BLaER1 (cell line): ENCODE measurements at regions not wholly inside any gene's neighbourhood (a gene's known extent, or its start where the extent isn't known, plus 50 kb on each side); places are given as distances from the start of the nearest gene placed in this dataset.

Source experiments
- H3K27ac ChIP-seq: shearing (Covaris generic); formaldehyde crosslinking; 2 replicates; pipeline ENCODE4 v1.8.1; 2022
- H3K27me3 ChIP-seq: shearing (Covaris generic); formaldehyde crosslinking; 2 replicates; pipeline ENCODE4 v1.8.1; 2022
- H3K36me3 ChIP-seq: shearing (Covaris generic); formaldehyde crosslinking; 2 replicates; pipeline ENCODE4 v1.8.1; 2022
- H3K4me1 ChIP-seq: shearing (Covaris generic); formaldehyde crosslinking; 2 replicates; pipeline ENCODE4 v1.8.1; 2022
- H3K4me2 ChIP-seq: shearing (Covaris generic); formaldehyde crosslinking; 2 replicates; pipeline ENCODE4 v1.8.1; 2022
- H3K4me3 ChIP-seq: shearing (Covaris generic); formaldehyde crosslinking; 2 replicates; pipeline ENCODE4 v1.8.1; 2022
- H3K9ac ChIP-seq: shearing (Covaris generic); formaldehyde crosslinking; 2 replicates; pipeline ENCODE4 v1.8.1; 2022
- H3K9me3 ChIP-seq: shearing (Covaris generic); formaldehyde crosslinking; 2 replicates; pipeline ENCODE4 v1.8.1; 2022
- H4K20me1 ChIP-seq: shearing (Covaris generic); formaldehyde crosslinking; 2 replicates; pipeline ENCODE4 v1.8.1; 2022
- Cebpa-rat ChIP-seq: shearing (Covaris generic); IDR thresholded peaks from 2 replicates; pipeline ENCODE4 v1.8.1; 2022

- Histone ChIP-seq H3K9me3 (no peaks in the 10 kb centered on the region), H3K4me1 (no peaks in the 10 kb centered on the region), H3K4me3 (no peak overlapping the region), H3K9ac (no peak overlapping the region), H3K36me3 (no peaks in the 10 kb centered on the region), H3K27ac (no peak overlapping the region), H3K27me3 (no peaks in the 10 kb centered on the region), H4K20me1 (no peaks in the 10 kb centered on the region), H3K4me2 (no peak overlapping the region)
- TF ChIP-seq Cebpa-rat, result no peak
Observed at GRCh38 chr5:34564710-34565235, 91.4 kb upstream of the RAI14 start.

GRCh38 chr5:34570143-34570542 is 86.0 kb upstream of the RAI14 start:
- H3K27ac ChIP-seq, result no peak overlapping the region
- H3K9ac ChIP-seq, result no peak overlapping the region
- no peak overlapping the region for H3K4me2 ChIP-seq
- no peaks in the 10 kb centered on the region for H3K27me3 ChIP-seq
- TF ChIP-seq Cebpa-rat, result no peak
- H3K9me3 ChIP-seq, result no peaks in the 10 kb centered on the region
- peaks cover 16% of the 10 kb centered on the region for H3K4me1 ChIP-seq
- H4K20me1 ChIP-seq, result no peaks in the 10 kb centered on the region
- H3K36me3 ChIP-seq, result no peaks in the 10 kb centered on the region
- no peak overlapping the region for H3K4me3 ChIP-seq

GRCh38 chr5:34570721-34571676 is 85.1 kb upstream of the RAI14 start:
- H3K4me3 ChIP-seq, result no peak overlapping the region
- H3K4me2 ChIP-seq, result peak overlapping the region; percentile 10; the same call in 1 of the 2 replicates
- H3K27ac ChIP-seq, result 0 out of 2 replicates have a peak overlapping the region, but pooled peaks have one; percentile 13
- H4K20me1 ChIP-seq, result no peaks in the 10 kb centered on the region
- H3K9ac ChIP-seq, result no peak overlapping the region
- no peaks in the 10 kb centered on the region for H3K9me3 ChIP-seq
- no peaks in the 10 kb centered on the region for H3K36me3 ChIP-seq
- H3K4me1 ChIP-seq, result peaks cover 16% of the 10 kb centered on the region
- no peak for TF ChIP-seq Cebpa-rat
- H3K27me3 ChIP-seq, result no peaks in the 10 kb centered on the region

GRCh38 chr5:34571677-34572041 is 84.5 kb upstream of the RAI14 start:
- no peak for TF ChIP-seq Cebpa-rat
- Histone ChIP-seq H4K20me1 (no peaks in the 10 kb centered on the region), H3K36me3 (no peaks in the 10 kb centered on the region), H3K4me1 (peaks cover 16% of the 10 kb centered on the region), H3K4me3 (no peak overlapping the region), H3K27me3 (no peaks in the 10 kb centered on the region), H3K27ac (no peak overlapping the region), H3K4me2 (peak overlapping the region; percentile 10; the same call in 1 of the 2 replicates), H3K9me3 (no peaks in the 10 kb centered on the region), H3K9ac (no peak overlapping the region)

GRCh38 chr5:34574936-34575467 is 81.1 kb upstream of the RAI14 start:
- H3K9me3 ChIP-seq, result no peaks in the 10 kb centered on the region
- H3K27ac ChIP-seq, result no peak overlapping the region
- no peak overlapping the region for H3K4me3 ChIP-seq
- no peaks in the 10 kb centered on the region for H3K36me3 ChIP-seq
- H3K4me2 ChIP-seq, result no peak overlapping the region
- no peak overlapping the region for H3K9ac ChIP-seq
- no peak for TF ChIP-seq Cebpa-rat
- no peaks in the 10 kb centered on the region for H3K27me3 ChIP-seq
- no peaks in the 10 kb centered on the region for H4K20me1 ChIP-seq
- peaks cover 16% of the 10 kb centered on the region for H3K4me1 ChIP-seq

GRCh38 chr5:34576891-34577666 is 79.0 kb upstream of the RAI14 start:
- no peak for TF ChIP-seq Cebpa-rat

GRCh38 chr5:34578962-34579361 is 77.2 kb upstream of the RAI14 start:
- H3K4me2 ChIP-seq, result no peak overlapping the region
- no peaks in the 10 kb centered on the region for H3K4me1 ChIP-seq
- H4K20me1 ChIP-seq, result no peaks in the 10 kb centered on the region
- no peaks in the 10 kb centered on the region for H3K9me3 ChIP-seq
- H3K27ac ChIP-seq, result no peak overlapping the region
- H3K9ac ChIP-seq, result no peak overlapping the region
- H3K27me3 ChIP-seq, result no peaks in the 10 kb centered on the region
- TF ChIP-seq Cebpa-rat, result no peak
- no peaks in the 10 kb centered on the region for H3K36me3 ChIP-seq
- H3K4me3 ChIP-seq, result no peak overlapping the region

More at GRCh38 chr5:34576891-34577666, 79.0 kb upstream of the RAI14 start:
- Histone ChIP-seq H3K27me3 (no peaks in the 10 kb centered on the region), H3K27ac (no peak overlapping the region), H3K36me3 (no peaks in the 10 kb centered on the region), H3K9ac (no peak overlapping the region), H3K4me2 (no peak overlapping the region), H3K4me3 (no peak overlapping the region), H4K20me1 (no peaks in the 10 kb centered on the region), H3K9me3 (no peaks in the 10 kb centered on the region), H3K4me1 (no peaks in the 10 kb centered on the region)

- Histone ChIP-seq H3K9ac (no peak overlapping the region), H3K4me2 (no peak overlapping the region), H3K9me3 (no peaks in the 10 kb centered on the region), H3K36me3 (no peaks in the 10 kb centered on the region), H3K27ac (no peak overlapping the region), H3K4me1 (no peaks in the 10 kb centered on the region), H3K4me3 (no peak overlapping the region), H4K20me1 (no peaks in the 10 kb centered on the region), H3K27me3 (no peaks in the 10 kb centered on the region)
- TF ChIP-seq Cebpa-rat, result no peak
Observed at GRCh38 chr5:34580983-34581382, 75.1 kb upstream of the RAI14 start.

- no peaks in the 10 kb centered on the region for H3K27me3 ChIP-seq
- no peak for TF ChIP-seq Cebpa-rat
- H3K4me1 ChIP-seq, result no peaks in the 10 kb centered on the region
- no peak overlapping the region for H3K4me2 ChIP-seq
- no peak overlapping the region for H3K27ac ChIP-seq
- H3K36me3 ChIP-seq, result no peaks in the 10 kb centered on the region
- H3K4me3 ChIP-seq, result no peak overlapping the region
- no peak overlapping the region for H3K9ac ChIP-seq
- H3K9me3 ChIP-seq, result no peaks in the 10 kb centered on the region
- H4K20me1 ChIP-seq, result no peaks in the 10 kb centered on the region
Observed at GRCh38 chr5:34582371-34582770, 73.8 kb upstream of the RAI14 start.
